ENCODE measurements at regions not wholly inside any gene's neighbourhood (a gene's known extent, or its start where the extent isn't known, plus 50 kb on each side); places are given as distances from the start of the nearest gene placed in this dataset.
"Not testable (repeated sequence)": the region's sequence is repeated elsewhere in the genome, so short reads cannot be mapped to it uniquely, and the experiment has no call there.

- H3K36me3 ChIP-seq (replicated peaks in 1 of 2), result no peaks in the 10 kb centered on the region
- no peak overlapping the region for H3K4me3 ChIP-seq
- WGBS, 4 donors, result 80 to 91% (median 83%) methylated on average over 4 of the region's 4 CpGs
- H3K27ac ChIP-seq, result no peak overlapping the region
- no peak for TF ChIP-seq CTCF (IDR thresholded peaks at IDR 0.05)
- no peak for TF ChIP-seq POLR2A (IDR thresholded peaks at IDR 0.05)
- no peak for DNase-seq
- H3K27me3 ChIP-seq, result no peaks in the 10 kb centered on the region
- H3K9me3 ChIP-seq (replicated peaks in 1 of 3), result no peaks in the 10 kb centered on the region
- intact Hi-C loops (cut with DNase I), result no loop called here
- H3K4me1 ChIP-seq (replicated peaks in 1 of 2), result no peaks in the 10 kb centered on the region
Observed at GRCh38 chr6:95882371-95882770, 133.4 kb upstream of the FUT9 start.

GRCh38 chr6:95888711-95889110 lies 127.1 kb upstream of the FUT9 start:
- H3K27ac ChIP-seq; intact Hi-C loops (cut with DNase I); H3K4me1 ChIP-seq (replicated peaks in 1 of 2); H3K9me3 ChIP-seq (replicated peaks in 1 of 3); DNase-seq; H3K4me3 ChIP-seq; H3K36me3 ChIP-seq (replicated peaks in 1 of 2); H3K27me3 ChIP-seq: not testable (repeated sequence)
- 75 to 84% (median 82%) methylated on average over 2 of the region's 2 CpGs for WGBS, 4 donors

GRCh38 chr6:95905132-95905531 lies 110.6 kb upstream of the FUT9 start:
- no peak for TF ChIP-seq POLR2A (IDR thresholded peaks at IDR 0.05)
- TF ChIP-seq CTCF (IDR thresholded peaks at IDR 0.05), result no peak
- no peaks in the 10 kb centered on the region for H3K4me1 ChIP-seq (replicated peaks in 1 of 2)
- H3K27me3 ChIP-seq, result no peaks in the 10 kb centered on the region
- H3K9me3 ChIP-seq (replicated peaks in 1 of 3), result no peaks in the 10 kb centered on the region
- intact Hi-C loops (cut with DNase I), result no loop called here
- H3K27ac ChIP-seq, result no peak overlapping the region
- H3K4me3 ChIP-seq, result no peak overlapping the region
- WGBS, 4 donors, result 45 to 60% (median 54%) methylated on average over 3 of the region's 3 CpGs
- H3K36me3 ChIP-seq (replicated peaks in 1 of 2), result no peaks in the 10 kb centered on the region
- no peak for DNase-seq

- DNase-seq, result no peak
- H3K27me3 ChIP-seq, result no peaks in the 10 kb centered on the region
- TF ChIP-seq CTCF (IDR thresholded peaks at IDR 0.05) (no peak), POLR2A (IDR thresholded peaks at IDR 0.05) (no peak)
- no peaks in the 10 kb centered on the region for H3K9me3 ChIP-seq (replicated peaks in 1 of 3)
- H3K4me1 ChIP-seq (replicated peaks in 1 of 2), result no peaks in the 10 kb centered on the region
- H3K36me3 ChIP-seq (replicated peaks in 1 of 2), result no peaks in the 10 kb centered on the region
- no peak overlapping the region for H3K27ac ChIP-seq
- H3K4me3 ChIP-seq, result no peak overlapping the region
- intact Hi-C loops (cut with DNase I), result no loop called here
- 25 to 48% (median 31%) methylated on average over 2 of the region's 2 CpGs for whole genome bisulfite sequencing, 4 donors
Observed at GRCh38 chr6:95917034-95917433, 98.7 kb upstream of the FUT9 start.

GRCh38 chr6:95923518-95923917 lies 92.3 kb upstream of the FUT9 start:
- DNase-seq, result peak in 3 of 7 donors; percentile 7 to 53 (median 20)
- H3K27ac ChIP-seq, result no peak overlapping the region
- WGBS, 4 donors, result 73 to 80% (median 74%) methylated on average over 1 of the region's 1 CpG
- no peaks in the 10 kb centered on the region for H3K27me3 ChIP-seq
- TF ChIP-seq POLR2A (IDR thresholded peaks at IDR 0.05) (no peak), CTCF (IDR thresholded peaks at IDR 0.05) (peak in 3 of 6 experiments; percentile 12 to 30 (median 24))
- no peaks in the 10 kb centered on the region for H3K4me1 ChIP-seq (replicated peaks in 1 of 2)
- no peak overlapping the region for H3K4me3 ChIP-seq
- H3K36me3 ChIP-seq (replicated peaks in 1 of 2), result no peaks in the 10 kb centered on the region
- intact Hi-C loops (cut with DNase I), result no loop called here
- no peaks in the 10 kb centered on the region for H3K9me3 ChIP-seq (replicated peaks in 1 of 3)

All from adrenal gland (tissue), 9 donors.